Cardiac muscle cell (in vitro differentiated cells and primary cell): ENCODE measurements at regions not wholly inside any gene's neighbourhood (a gene's known extent, or its start where the extent isn't known, plus 50 kb on each side); places are given as distances from the start of the nearest gene placed in this dataset.

ENCODE experiments used
- DNase-seq, 2 donors: peaks; one replicate each; pipeline versions ENCODE4 v3.0.0 to v3.0.0-alpha.2; 2010 to 2017; ENCODE audit warnings: low read depth in 1 of 2, low spot score in 1 of 2
- H3K27ac ChIP-seq: fragments of 200-600 bp; sonication (generic); 2 replicates; pipeline ENCODE4 v1.5.1; 2016
- H3K27me3 ChIP-seq: fragments of 200-600 bp; sonication (generic); 2 replicates; pipeline ENCODE4 v1.6.0; 2016; ENCODE audit warnings: control low read depth
- H3K36me3 ChIP-seq: fragments of 200-600 bp; sonication (generic); 2 replicates; pipeline ENCODE4 v1.5.1; 2016; ENCODE audit warnings: control low read depth
- H3K4me1 ChIP-seq: fragments of 200-600 bp; sonication (generic); 2 replicates; pipeline ENCODE4 v1.8.1; 2017; ENCODE audit warnings: low read depth, mild to moderate bottlenecking, mixed run types
- H3K4me3 ChIP-seq: fragments of 200-600 bp; sonication (generic); 2 replicates; pipeline ENCODE4 v1.5.1; 2016; ENCODE audit warnings: mild to moderate bottlenecking
- H3K9me3 ChIP-seq: fragments of 200-600 bp; sonication (generic); 2 replicates; pipeline ENCODE4 v1.5.1; 2017; ENCODE audit warnings: low read depth, mild to moderate bottlenecking, control low read depth
- CTCF ChIP-seq: IDR thresholded peaks from 2 replicates; pipeline ENCODE4 v1.5.1; 2012; ENCODE audit warnings: low read depth, mild to moderate bottlenecking, low read length

DNA sequence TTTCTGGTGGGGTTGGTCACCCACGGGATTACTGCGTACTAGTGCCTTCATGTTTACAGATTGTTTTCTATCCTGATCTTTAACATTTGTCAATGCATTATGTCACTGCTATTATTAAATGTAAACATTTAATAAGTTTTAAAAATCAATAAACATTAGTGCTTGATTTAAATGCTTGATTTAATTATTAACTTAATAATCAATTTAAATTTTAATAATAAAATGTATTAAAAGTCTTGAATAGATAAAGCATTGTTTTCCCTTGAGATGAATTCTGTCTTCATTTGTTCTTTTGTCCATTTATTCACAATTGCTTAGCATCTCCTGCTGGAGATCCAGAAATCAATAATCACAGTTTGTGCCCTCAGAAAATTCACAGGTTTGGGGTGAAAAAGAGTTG is 201.8 kb upstream of the HDAC9 start:
- H3K4me3 ChIP-seq = no peak overlapping the region
- DNase-seq = no peak
- H3K36me3 ChIP-seq = no peaks in the 10 kb centered on the region
- H3K27me3 ChIP-seq = no peaks in the 10 kb centered on the region
- no peak overlapping the region for H3K27ac ChIP-seq
- H3K4me1 ChIP-seq = peaks cover 13% of the 10 kb centered on the region
- TF ChIP-seq CTCF = no peak
- H3K9me3 ChIP-seq = no peaks in the 10 kb centered on the region

DNA sequence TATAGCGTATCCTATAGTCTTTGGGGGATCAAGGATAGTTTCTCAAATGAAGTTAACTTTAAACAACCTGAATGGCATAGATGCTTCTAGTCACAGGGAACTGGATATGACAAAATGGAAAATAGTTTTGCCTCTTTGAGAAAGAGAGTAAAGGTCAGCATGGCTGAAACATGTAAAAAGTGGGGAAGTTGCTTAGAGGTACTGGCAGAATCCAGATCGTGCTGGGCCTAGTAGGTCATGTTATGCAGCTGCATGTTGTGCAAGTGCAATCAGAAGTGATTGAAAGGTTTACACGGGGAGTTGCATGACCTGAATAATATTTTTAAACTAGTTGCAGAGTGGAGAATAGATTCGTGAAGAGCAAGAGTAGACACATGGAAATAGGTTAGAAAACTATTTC is 201.1 kb upstream of the HDAC9 start:
- Histone ChIP-seq H3K4me1 (peaks cover 13% of the 10 kb centered on the region), H3K36me3 (no peaks in the 10 kb centered on the region), H3K27me3 (no peaks in the 10 kb centered on the region), H3K9me3 (no peaks in the 10 kb centered on the region), H3K4me3 (no peak overlapping the region), H3K27ac (no peak overlapping the region)
- no peak for TF ChIP-seq CTCF
- no peak for DNase-seq

DNA sequence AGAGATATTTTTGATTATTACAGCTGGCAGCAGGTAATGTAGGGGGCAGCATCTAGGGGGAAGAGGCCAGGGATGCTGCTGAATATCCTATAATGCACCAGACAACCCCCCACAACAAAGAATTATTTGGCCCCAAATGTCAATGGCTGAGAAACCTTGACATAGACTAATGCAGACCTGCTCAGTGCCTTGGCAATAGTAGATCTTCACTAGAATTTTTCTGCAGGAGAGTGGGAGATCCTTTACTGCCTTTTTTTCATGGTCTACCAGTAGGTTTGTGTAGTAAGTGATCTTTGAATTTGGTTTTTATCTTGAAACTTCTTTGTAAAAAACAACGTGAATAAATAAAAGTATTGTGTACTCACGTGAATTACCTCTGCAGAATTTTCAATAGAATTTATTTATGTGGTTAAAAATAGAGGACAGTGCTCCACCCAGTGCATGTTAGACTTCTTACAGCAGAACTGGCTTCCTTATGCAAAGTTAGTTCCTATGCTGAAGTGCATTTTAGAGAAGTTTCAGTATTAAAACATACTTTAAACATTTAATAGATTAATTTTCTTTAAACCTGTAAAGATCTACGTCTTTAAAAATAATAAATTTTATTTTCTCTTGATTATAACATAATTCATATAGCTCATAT is 199.6 kb upstream of the HDAC9 start:
- H3K4me3 ChIP-seq = no peak overlapping the region
- peaks cover 7% of the 10 kb centered on the region for H3K4me1 ChIP-seq
- H3K27me3 ChIP-seq = no peaks in the 10 kb centered on the region
- no peaks in the 10 kb centered on the region for H3K36me3 ChIP-seq
- H3K9me3 ChIP-seq = no peaks in the 10 kb centered on the region
- peak in 1 of 2 donors; percentile 14 for DNase-seq
- H3K27ac ChIP-seq = no peak overlapping the region
- TF ChIP-seq CTCF = no peak

DNA sequence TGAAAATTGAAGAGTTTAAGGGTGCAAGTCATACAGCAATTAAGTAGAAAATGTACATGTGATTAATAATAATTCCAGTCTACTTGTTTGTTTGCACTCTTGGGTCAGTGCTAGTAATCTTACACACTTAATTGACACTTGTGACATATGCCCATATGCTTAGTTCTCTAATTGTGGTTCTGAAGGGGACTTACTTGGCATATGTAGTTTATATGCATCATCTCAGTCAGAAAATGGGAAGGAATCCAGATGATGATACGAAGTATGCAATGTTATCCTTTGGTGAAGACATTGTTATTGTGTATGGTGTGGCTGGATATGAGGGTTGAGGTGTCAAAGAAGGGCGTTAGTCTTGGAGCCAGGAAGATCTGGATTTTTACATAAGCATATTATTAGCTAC is 193.5 kb upstream of the HDAC9 start:
- H3K27me3 ChIP-seq = no peaks in the 10 kb centered on the region
- no peaks in the 10 kb centered on the region for H3K4me1 ChIP-seq
- H3K9me3 ChIP-seq = no peaks in the 10 kb centered on the region
- TF ChIP-seq CTCF = no peak
- no peak overlapping the region for H3K4me3 ChIP-seq
- DNase-seq = no peak
- no peaks in the 10 kb centered on the region for H3K36me3 ChIP-seq
- H3K27ac ChIP-seq = no peak overlapping the region

- no peaks in the 10 kb centered on the region for H3K4me1 ChIP-seq
- no peaks in the 10 kb centered on the region for H3K9me3 ChIP-seq
- H3K4me3 ChIP-seq = no peak overlapping the region
- no peak overlapping the region for H3K27ac ChIP-seq
- no peaks in the 10 kb centered on the region for H3K36me3 ChIP-seq
- no peak for TF ChIP-seq CTCF
- no peaks in the 10 kb centered on the region for H3K27me3 ChIP-seq
- DNase-seq = peak in 1 of 2 donors; percentile 31
Observed at GRCh38 chr7:18305866-18306265, 189.7 kb upstream of the HDAC9 start.
